ENCODE measurements at regions not wholly inside any gene's neighbourhood (a gene's known extent, or its start where the extent isn't known, plus 50 kb on each side); places are given as distances from the start of the nearest gene placed in this dataset.

- H3K4me3 Mint-ChIP-seq = peak overlapping the region; percentile 54 to 78 (median 76)
- CTCF ChIA-PET = no interaction called here
- peaks cover 0 to 2% of the 10 kb centered on the region in 2 donors for H3K27me3 Mint-ChIP-seq
- peak; percentile 35 to 58 (median 44) for ATAC-seq (replicated peaks in 1 of 4)
- no peaks in the 10 kb centered on the region for H3K36me3 Mint-ChIP-seq
- Histone ChIP-seq H3K27ac (ENCODE audit: low read length) (peak overlapping the region; percentile 10), H3K4me1 (ENCODE audit: control insufficient read depth in 1 of 2, extremely low read depth in 1 of 2, insufficient read depth in 2 of 2, low read length in 2 of 2) (peaks cover 25 to 36% of the 10 kb centered on the region in 2 experiments), H3K36me3 (ENCODE audit: control insufficient read depth in 2 of 2, extremely low read depth in 1 of 2, insufficient read depth in 1 of 2, low read length in 1 of 2) (no peaks in the 10 kb centered on the region), H3K4me3 (ENCODE audit: control insufficient read depth in 1 of 2, extremely low read depth in 1 of 2, low read length in 1 of 2) (peak overlapping the region; percentile 5 to 25), H3K27me3 (replicated peaks in 1 of 2; ENCODE audit: control insufficient read depth in 2 of 2, extremely low read depth in 1 of 2, insufficient read depth in 2 of 2, low read length in 1 of 2) (no peaks in the 10 kb centered on the region), H3K9me3 (no peaks in the 10 kb centered on the region)
- WGBS (ENCODE audit: insufficient coverage) = 50% methylated on average over 2 of the region's 6 CpGs
- H3K27ac Mint-ChIP-seq = peak overlapping the region; percentile 88 to 90
- DNase-seq = peak in 3 of 35 experiments; percentile 1 to 50 (median 5)
- no peaks in the 10 kb centered on the region for H3K9me3 Mint-ChIP-seq
- POLR2A ChIA-PET = no interaction called here
- peaks cover 38 to 42% (median 41%) of the 10 kb centered on the region in 3 donors for H3K4me1 Mint-ChIP-seq
Observed at GRCh38 chr5:74576941-74577456, 63.5 kb downstream of the ENC1 start.

- DNase-seq (peak in 1 of 35 experiments; percentile 11), ATAC-seq (replicated peaks in 1 of 4) (peak in 3 of 4 experiments; percentile 54 to 66 (median 64))
- Mint-ChIP-seq H3K27me3 (peaks cover 0 to 2% of the 10 kb centered on the region in 2 donors), H3K9me3 (no peaks in the 10 kb centered on the region), H3K4me1 (peaks cover 38 to 42% (median 41%) of the 10 kb centered on the region in 3 donors), H3K4me3 (peak overlapping the region; percentile 47 to 78 (median 56)), H3K27ac (peak overlapping the region; percentile 74 to 86), H3K36me3 (no peaks in the 10 kb centered on the region)
- ChIA-PET POLR2A (interaction anchor here in 1 of 2 donors (0.7 kb wide), 1 partner anchor 1581 kb away, joined by 3 read pairs; no protein-coding TSS in a partner anchor), CTCF (interaction anchor here (0.6 to 1.5 kb wide), 3 partner anchors 65 to 156 kb away, joined by 3 read pairs; partner anchors contain the start of gene ENC1 (in 1 of the 2))
- 77% methylated on average over 8 of the region's 15 CpGs for WGBS (ENCODE audit: insufficient coverage)
- H3K9me3 ChIP-seq = no peaks in the 10 kb centered on the region
- H3K27me3 ChIP-seq (replicated peaks in 1 of 2; ENCODE audit: control insufficient read depth in 2 of 2, extremely low read depth in 1 of 2, insufficient read depth in 2 of 2, low read length in 1 of 2) = no peaks in the 10 kb centered on the region
- H3K4me1 ChIP-seq (ENCODE audit: control insufficient read depth in 1 of 2, extremely low read depth in 1 of 2, insufficient read depth in 2 of 2, low read length in 2 of 2) = peaks cover 25 to 36% of the 10 kb centered on the region in 2 experiments
- no peaks in the 10 kb centered on the region for H3K36me3 ChIP-seq (ENCODE audit: control insufficient read depth in 2 of 2, extremely low read depth in 1 of 2, insufficient read depth in 1 of 2, low read length in 1 of 2)
- H3K4me3 ChIP-seq (ENCODE audit: control insufficient read depth in 1 of 2, extremely low read depth in 1 of 2, low read length in 1 of 2) = peak overlapping the region in 1 of 2 donors; percentile 5
- peak overlapping the region; percentile 10 for H3K27ac ChIP-seq (ENCODE audit: low read length)
Observed at GRCh38 chr5:74575741-74576538, 64.6 kb downstream of the ENC1 start.

GRCh38 chr5:74570250-74570649 lies 70.3 kb downstream of the ENC1 start:
- no peak for ATAC-seq (replicated peaks in 1 of 4)
- no peaks in the 10 kb centered on the region for H3K36me3 ChIP-seq (ENCODE audit: control insufficient read depth in 2 of 2, extremely low read depth in 1 of 2, insufficient read depth in 1 of 2, low read length in 1 of 2)
- no peaks in the 10 kb centered on the region for H3K9me3 ChIP-seq
- no peak overlapping the region for H3K27ac ChIP-seq (ENCODE audit: low read length)
- Mint-ChIP-seq H3K27me3 (peaks cover 0 to 2% of the 10 kb centered on the region in 2 donors), H3K36me3 (no peaks in the 10 kb centered on the region), H3K4me3 (no peak overlapping the region), H3K9me3 (peaks cover 0 to 6% (median 5%) of the 10 kb centered on the region in 3 donors), H3K4me1 (peaks cover 0 to under 1% (median 0%) of the 10 kb centered on the region in 3 donors), H3K27ac (no peak overlapping the region)
- WGBS (ENCODE audit: insufficient coverage) = 20% methylated on average over 1 of the region's 2 CpGs
- H3K27me3 ChIP-seq (replicated peaks in 1 of 2; ENCODE audit: control insufficient read depth in 2 of 2, extremely low read depth in 1 of 2, insufficient read depth in 2 of 2, low read length in 1 of 2) = no peaks in the 10 kb centered on the region
- CTCF ChIA-PET = no interaction called here
- no peak for DNase-seq
- no peak overlapping the region for H3K4me3 ChIP-seq (ENCODE audit: control insufficient read depth in 1 of 2, extremely low read depth in 1 of 2, low read length in 1 of 2)
- POLR2A ChIA-PET = interaction anchor here in 1 of 2 donors (0.7 kb wide), 1 partner anchor 70 kb away, joined by 3 read pairs; the partner anchor contains the start of gene ENC1
- no peaks in the 10 kb centered on the region for H3K4me1 ChIP-seq (ENCODE audit: control insufficient read depth in 1 of 2, extremely low read depth in 1 of 2, insufficient read depth in 2 of 2, low read length in 2 of 2)

GRCh38 chr5:74567411-74567995 lies 73.0 kb downstream of the ENC1 start:
- Mint-ChIP-seq H3K27me3 (no peaks in the 10 kb centered on the region), H3K27ac (no peak overlapping the region), H3K4me1 (no peaks in the 10 kb centered on the region), H3K36me3 (no peaks in the 10 kb centered on the region), H3K4me3 (no peak overlapping the region), H3K9me3 (peaks cover 0 to 6% (median 5%) of the 10 kb centered on the region in 3 donors)
- no peaks in the 10 kb centered on the region for H3K4me1 ChIP-seq (ENCODE audit: control insufficient read depth in 1 of 2, extremely low read depth in 1 of 2, insufficient read depth in 2 of 2, low read length in 2 of 2)
- ChIA-PET POLR2A (no interaction called here), CTCF (interaction anchor here in 1 of 2 donors (0.6 kb wide), 1 partner anchor 1488 kb away, joined by 3 read pairs; no protein-coding TSS in a partner anchor)
- H3K9me3 ChIP-seq = no peaks in the 10 kb centered on the region
- 100% methylated on average over 2 of the region's 4 CpGs for WGBS (ENCODE audit: insufficient coverage)
- no peaks in the 10 kb centered on the region for H3K36me3 ChIP-seq (ENCODE audit: control insufficient read depth in 2 of 2, extremely low read depth in 1 of 2, insufficient read depth in 1 of 2, low read length in 1 of 2)
- ATAC-seq (replicated peaks in 1 of 4) = no peak
- H3K27me3 ChIP-seq (replicated peaks in 1 of 2; ENCODE audit: control insufficient read depth in 2 of 2, extremely low read depth in 1 of 2, insufficient read depth in 2 of 2, low read length in 1 of 2) = no peaks in the 10 kb centered on the region
- H3K4me3 ChIP-seq (ENCODE audit: control insufficient read depth in 1 of 2, extremely low read depth in 1 of 2, low read length in 1 of 2) = no peak overlapping the region
- H3K27ac ChIP-seq (ENCODE audit: low read length) = no peak overlapping the region
- no peak for DNase-seq

- Histone ChIP-seq H3K27ac (ENCODE audit: low read length) (no peak overlapping the region), H3K4me1 (ENCODE audit: control insufficient read depth in 1 of 2, extremely low read depth in 1 of 2, insufficient read depth in 2 of 2, low read length in 2 of 2) (no peaks in the 10 kb centered on the region), H3K4me3 (ENCODE audit: control insufficient read depth in 1 of 2, extremely low read depth in 1 of 2, low read length in 1 of 2) (no peak overlapping the region), H3K9me3 (no peaks in the 10 kb centered on the region), H3K27me3 (replicated peaks in 1 of 2; ENCODE audit: control insufficient read depth in 2 of 2, extremely low read depth in 1 of 2, insufficient read depth in 2 of 2, low read length in 1 of 2) (no peaks in the 10 kb centered on the region), H3K36me3 (ENCODE audit: control insufficient read depth in 2 of 2, extremely low read depth in 1 of 2, insufficient read depth in 1 of 2, low read length in 1 of 2) (no peaks in the 10 kb centered on the region)
- H3K27ac Mint-ChIP-seq = no peak overlapping the region
- no peak for DNase-seq
- H3K36me3 Mint-ChIP-seq = no peaks in the 10 kb centered on the region
- H3K4me1 Mint-ChIP-seq = no peaks in the 10 kb centered on the region
- ChIA-PET CTCF (no interaction called here), POLR2A (no interaction called here)
- no peaks in the 10 kb centered on the region for H3K9me3 Mint-ChIP-seq
- H3K27me3 Mint-ChIP-seq = peaks cover 0 to 5% of the 10 kb centered on the region in 2 donors
- H3K4me3 Mint-ChIP-seq = no peak overlapping the region
- ATAC-seq (replicated peaks in 1 of 4) = no peak
- 71% methylated on average over 1 of the region's 5 CpGs for WGBS (ENCODE audit: insufficient coverage)
Observed at GRCh38 chr5:74562122-74562521, 78.4 kb downstream of the ENC1 start.

GRCh38 chr5:74560245-74560644 lies 80.3 kb downstream of the ENC1 start:
- H3K4me3 ChIP-seq (ENCODE audit: control insufficient read depth in 1 of 2, extremely low read depth in 1 of 2, low read length in 1 of 2) = no peak overlapping the region
- Mint-ChIP-seq H3K27ac (no peak overlapping the region), H3K27me3 (peaks cover 0 to 5% of the 10 kb centered on the region in 2 donors), H3K4me3 (no peak overlapping the region), H3K9me3 (no peaks in the 10 kb centered on the region), H3K4me1 (no peaks in the 10 kb centered on the region), H3K36me3 (no peaks in the 10 kb centered on the region)
- no peaks in the 10 kb centered on the region for H3K36me3 ChIP-seq (ENCODE audit: control insufficient read depth in 2 of 2, extremely low read depth in 1 of 2, insufficient read depth in 1 of 2, low read length in 1 of 2)
- DNase-seq (no peak), ATAC-seq (replicated peaks in 1 of 4) (no peak)
- H3K9me3 ChIP-seq = no peaks in the 10 kb centered on the region
- no peak overlapping the region for H3K27ac ChIP-seq (ENCODE audit: low read length)
- H3K4me1 ChIP-seq (ENCODE audit: control insufficient read depth in 1 of 2, extremely low read depth in 1 of 2, insufficient read depth in 2 of 2, low read length in 2 of 2) = no peaks in the 10 kb centered on the region
- H3K27me3 ChIP-seq (replicated peaks in 1 of 2; ENCODE audit: control insufficient read depth in 2 of 2, extremely low read depth in 1 of 2, insufficient read depth in 2 of 2, low read length in 1 of 2) = no peaks in the 10 kb centered on the region
- ChIA-PET POLR2A (no interaction called here), CTCF (no interaction called here)

All from T-cell (primary cell).